Naive B cell (primary cell): ENCODE measurements at regions not wholly inside any gene's neighbourhood (a gene's known extent, or its start where the extent isn't known, plus 50 kb on each side); places are given as distances from the start of the nearest gene placed in this dataset.
"Not testable (repeated sequence)": the region's sequence is repeated elsewhere in the genome, so short reads cannot be mapped to it uniquely, and the experiment has no call there.

Source experiments
- ATAC-seq, 2 donors: fragments of 150-1000 bp; cut with Tn5 transposase; 2 replicates each; pipeline ENCODE4 v1.10.0; 2021; ENCODE audit warnings: low read depth in 2 of 2, mild to moderate bottlenecking in 2 of 2, moderate library complexity in 2 of 2
- DNase-seq: peaks from one replicate; pipeline ENCODE4 v3.0.0; 2022
- H3K27ac Mint-ChIP-seq, 6 donors: one replicate each; pipeline ENCODE4 v1.8.0; 2020 to 2022; ENCODE audit warnings: mild to moderate bottlenecking in 6 of 6, mixed read lengths in 6 of 6, moderate library complexity in 5 of 6, inconsistent platforms in 2 of 6
- H3K27me3 Mint-ChIP-seq, 3 donors: one replicate each; pipeline ENCODE4 v1.8.0; 2021 to 2022; ENCODE audit warnings: mixed read lengths in 3 of 3, mild to moderate bottlenecking in 1 of 3
- H3K36me3 Mint-ChIP-seq, 2 donors: one replicate each; pipeline ENCODE4 v1.8.0; 2020 to 2022; ENCODE audit warnings: mixed read lengths in 2 of 2, inconsistent platforms in 1 of 2, mild to moderate bottlenecking in 1 of 2
- H3K4me1 Mint-ChIP-seq, 3 donors: one replicate each; pipeline ENCODE4 v1.8.0; 2020 to 2022; ENCODE audit warnings: mixed read lengths in 3 of 3, inconsistent platforms in 1 of 3, mild to moderate bottlenecking in 1 of 3, moderate library complexity in 1 of 3
- H3K4me3 Mint-ChIP-seq, 8 donors: one replicate each; pipeline ENCODE4 v1.8.0; 2020 to 2022; ENCODE audit warnings: mild to moderate bottlenecking in 8 of 8, mixed read lengths in 8 of 8, moderate library complexity in 8 of 8, inconsistent platforms in 2 of 8
- H3K9me3 Mint-ChIP-seq, 7 donors: one replicate each; pipeline ENCODE4 v1.8.0; 2020 to 2022; ENCODE audit warnings: mixed read lengths in 7 of 7, mild to moderate bottlenecking in 5 of 7, inconsistent platforms in 2 of 7, moderate library complexity in 1 of 7

DNA sequence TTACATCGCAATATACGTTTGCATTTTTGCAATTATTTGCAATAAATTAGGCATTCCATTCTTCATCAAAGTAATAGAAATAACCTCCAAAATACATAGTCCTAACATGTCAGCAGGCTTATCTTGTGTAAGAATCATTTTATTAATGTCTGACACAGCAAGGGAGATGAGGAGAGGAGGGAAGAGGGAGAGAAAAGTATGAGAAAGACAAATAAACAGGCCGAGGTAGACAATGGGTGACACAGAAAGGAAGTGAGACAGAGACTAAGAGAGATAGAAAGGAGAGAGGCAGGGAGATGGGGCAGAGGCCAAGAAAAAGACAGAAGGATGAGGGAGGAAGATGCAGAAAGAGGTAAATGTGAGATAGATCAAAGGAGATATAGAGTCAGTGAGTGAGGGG lies 50.3 kb upstream of the CYP2B6 start:
- H3K27me3 Mint-ChIP-seq = peaks cover 4 to 49% (median 34%) of the 10 kb centered on the region in 3 donors
- DNase-seq, H3K27ac Mint-ChIP-seq, H3K9me3 Mint-ChIP-seq, ATAC-seq, H3K4me3 Mint-ChIP-seq, H3K4me1 Mint-ChIP-seq, H3K36me3 Mint-ChIP-seq: not testable (repeated sequence)

DNA sequence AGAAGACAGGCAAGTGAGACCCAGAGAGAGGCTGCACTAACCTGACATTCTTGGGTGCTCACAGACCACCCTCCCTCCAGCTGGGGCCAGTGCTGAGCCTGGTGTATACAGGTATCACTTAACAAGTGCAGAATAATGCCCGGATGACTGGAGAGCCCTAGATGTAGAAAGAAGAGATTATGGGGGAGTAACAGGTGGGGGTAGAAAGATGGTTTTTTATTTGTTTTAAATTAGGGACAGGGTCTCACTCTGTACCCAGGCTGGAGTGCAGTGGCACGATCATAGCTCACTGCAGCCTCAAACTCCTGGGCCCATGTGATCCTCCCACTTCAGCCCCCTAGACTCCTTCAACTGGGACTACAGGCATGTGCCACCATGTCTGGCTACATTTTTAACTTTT lies 53.1 kb upstream of the CYP2B6 start:
- not testable (repeated sequence) for H3K9me3 Mint-ChIP-seq, H3K4me3 Mint-ChIP-seq, ATAC-seq, H3K36me3 Mint-ChIP-seq, H3K4me1 Mint-ChIP-seq, H3K27ac Mint-ChIP-seq, DNase-seq
- H3K27me3 Mint-ChIP-seq = peaks cover 12 to 48% (median 41%) of the 10 kb centered on the region in 3 donors

- ATAC-seq (no peak), DNase-seq (no peak)
- Mint-ChIP-seq H3K9me3 (peaks cover 0 to 9% (median 3%) of the 10 kb centered on the region in 7 donors), H3K27ac (no peak overlapping the region), H3K27me3 (peaks cover 20 to 60% (median 46%) of the 10 kb centered on the region in 3 donors), H3K4me3 (no peak overlapping the region), H3K36me3 (no peaks in the 10 kb centered on the region), H3K4me1 (no peaks in the 10 kb centered on the region)
Observed at GRCh38 chr19:40936755-40937154, 54.3 kb upstream of the CYP2B6 start.

DNA sequence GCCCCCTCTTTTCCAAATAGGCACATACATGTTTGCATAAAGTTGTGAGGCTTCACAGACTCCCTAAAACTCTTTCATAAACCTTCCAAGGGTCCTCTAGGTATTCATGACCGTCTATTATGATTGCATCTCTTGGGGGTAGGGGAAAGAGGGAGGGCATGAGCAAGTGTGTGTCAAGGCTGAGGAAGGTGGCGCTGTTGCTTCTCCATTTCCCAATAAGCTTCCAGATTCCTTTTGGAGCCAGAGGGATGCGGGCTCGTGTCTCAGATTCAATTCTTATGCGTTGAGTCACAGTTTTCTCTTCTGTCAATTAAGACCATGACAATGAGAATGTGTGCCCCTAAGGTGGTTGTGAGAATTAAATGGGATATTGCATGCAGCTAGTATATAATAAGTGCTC lies 51.0 kb upstream of the CYP2A7 start:
- no peak for ATAC-seq
- Mint-ChIP-seq H3K4me1 (no peaks in the 10 kb centered on the region), H3K4me3 (no peak overlapping the region), H3K9me3 (peaks cover 0 to 9% (median 3%) of the 10 kb centered on the region in 7 donors), H3K36me3 (no peaks in the 10 kb centered on the region), H3K27me3 (peaks cover 31 to 59% (median 52%) of the 10 kb centered on the region in 3 donors), H3K27ac (no peak overlapping the region)
- DNase-seq = no peak

DNA sequence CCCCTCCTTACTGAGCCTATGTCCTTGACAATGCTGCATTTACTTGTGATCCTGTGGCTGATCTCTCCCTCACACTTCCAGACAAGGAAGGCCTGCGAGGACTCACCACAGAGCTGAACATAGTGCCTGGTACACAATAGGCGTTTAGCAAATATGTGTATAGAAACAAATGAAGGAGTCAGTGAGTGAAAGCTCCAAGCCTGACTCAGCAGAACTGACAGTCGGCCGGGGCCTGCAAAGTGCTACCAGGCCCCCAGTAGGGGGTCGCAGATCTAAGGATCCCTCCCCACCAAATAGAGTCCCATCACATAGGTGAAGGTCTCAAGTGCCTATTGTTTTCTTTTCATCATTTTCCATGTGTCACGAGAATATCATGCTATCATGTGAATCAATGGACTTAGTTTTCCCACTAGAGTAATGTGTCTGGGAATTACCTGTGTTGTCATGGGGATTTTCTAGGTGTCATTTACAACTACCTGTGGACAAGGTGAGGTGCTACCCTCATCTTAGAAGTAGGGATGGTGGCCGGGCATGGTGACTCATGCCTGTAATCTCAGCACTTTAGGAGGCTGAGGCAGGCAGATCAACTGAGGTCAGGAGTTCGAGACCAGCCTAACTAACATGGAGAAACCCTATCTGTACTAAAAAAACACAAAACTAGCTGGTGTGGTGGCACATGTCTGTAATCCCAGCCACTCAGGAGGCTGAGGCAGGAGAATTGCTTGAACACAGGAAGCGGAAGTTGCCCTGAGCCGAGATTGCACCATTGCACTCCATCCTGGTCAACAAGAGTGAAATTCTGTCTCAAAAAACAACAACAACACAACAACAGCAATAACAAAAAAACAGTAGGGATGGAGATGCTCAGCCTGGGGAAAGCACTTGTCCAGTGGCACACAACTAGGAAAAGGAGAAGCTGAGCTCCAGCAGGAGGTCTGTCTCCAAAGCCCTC lies 50.3 kb upstream of the CYP2A7 start:
- H3K9me3 Mint-ChIP-seq = peaks cover 0 to 9% (median 3%) of the 10 kb centered on the region in 7 donors
- H3K36me3 Mint-ChIP-seq = no peaks in the 10 kb centered on the region
- no peak for ATAC-seq
- H3K27ac Mint-ChIP-seq = no peak overlapping the region
- H3K4me1 Mint-ChIP-seq = no peaks in the 10 kb centered on the region
- no peak for DNase-seq
- no peak overlapping the region for H3K4me3 Mint-ChIP-seq
- H3K27me3 Mint-ChIP-seq = peaks cover 31 to 52% (median 46%) of the 10 kb centered on the region in 3 donors
